A549 (cell line): ENCODE measurements at regions not wholly inside any gene's neighbourhood (a gene's known extent, or its start where the extent isn't known, plus 50 kb on each side); places are given as distances from the start of the nearest gene placed in this dataset.

Experiments used
- ATAC-seq, 2 experiments: fragments of 200-7000 bp in 1 of 2; fragments of >200 bp in 1 of 2; cut with Nextera tagmentation in 1 of 2; cut with Tn5 transposase in 1 of 2; 3 replicates each; pipeline versions ENCODE4 v1.8.0 to v1.9.1; 2018 to 2020; ENCODE audit warnings: mild to moderate bottlenecking in 1 of 2, moderate library complexity in 1 of 2
- CTCF ChIA-PET: fragments of 300-600 bp; sonication (Branson Sonifier 250); formaldehyde crosslinking; extraction: SDS; loops from one replicate; lab custom pipeline; 2021; ENCODE audit warnings: antibody characterized with exemption, inconsistent platforms; lab: Yijun Ruan, JAX
- POLR2A ChIA-PET: fragments of 350-600 bp; formaldehyde crosslinking; extraction: SDS; loops from one replicate; lab custom pipeline; 2021; ENCODE audit warnings: antibody characterized with exemption, inconsistent platforms; lab: Yijun Ruan, JAX
- DNase-seq, 2 experiments: peaks; one replicate each; pipeline versions ENCODE4 v3.0.0 to v3.0.0-alpha.2; 2011 to 2016; ENCODE audit warnings: low read depth in 1 of 2, low spot score in 1 of 2
- FAIRE-seq: peaks from 2 replicates; lab custom pipeline; 2011; peaks lifted over from hg19 to GRCh38; lab: Jason Lieb, UNC
- H3K27ac ChIP-seq, 2 experiments: fragments of >200 bp; sonication (Bioruptor Twin); formaldehyde crosslinking; 3 replicates each; pipeline ENCODE4 v1.5.1; 2016 to 2017
- H3K4me1 ChIP-seq: fragments of >200 bp; sonication (Bioruptor Twin); formaldehyde crosslinking; 3 replicates; pipeline ENCODE4 v1.6.1; 2016
- H3K4me2 ChIP-seq: fragments of >200 bp; sonication (Bioruptor Twin); formaldehyde crosslinking; 3 replicates; pipeline ENCODE4 v1.6.1; 2016
- H3K4me3 ChIP-seq: fragments of >200 bp; sonication (Bioruptor Twin); formaldehyde crosslinking; 3 replicates; pipeline ENCODE4 v1.5.1; 2016
- H3K9me3 ChIP-seq: fragments of >200 bp; sonication (Bioruptor Twin); formaldehyde crosslinking; 3 replicates; pipeline ENCODE4 v1.6.1; 2016
- BHLHE40 ChIP-seq: IDR thresholded peaks from 2 replicates; pipeline ENCODE4 v1.6.1; 2012; ENCODE audit warnings: low read depth, low read length, inconsistent platforms
- CBX2 ChIP-seq: fragments of 200-600 bp; sonication (generic); IDR thresholded peaks from 2 replicates; pipeline ENCODE4 v1.6.1; 2016; ENCODE audit warnings: low read depth, mild to moderate bottlenecking, borderline replicate concordance
- CEBPB ChIP-seq, 2 experiments: fragments of >200 bp in 1 of 2; sonication (Bioruptor Twin) in 1 of 2; formaldehyde crosslinking in 1 of 2; IDR thresholded peaks; 2 replicates each; pipeline ENCODE4 v1.6.1; 2012 to 2016
- CHD4 ChIP-seq: fragments of 200-600 bp; sonication (generic); IDR thresholded peaks from 2 replicates; pipeline ENCODE4 v1.6.1; 2016; ENCODE audit warnings: antibody characterized with exemption, mild to moderate bottlenecking, borderline replicate concordance
- E2F6 ChIP-seq: IDR thresholded peaks from 2 replicates; pipeline ENCODE4 v1.6.1; 2012; ENCODE audit warnings: low read depth, borderline replicate concordance
- ELK1 ChIP-seq: fragments of 150-350 bp; IDR thresholded peaks from 2 replicates; pipeline ENCODE4 v1.6.1; 2014; ENCODE audit warnings: low read depth, mild to moderate bottlenecking, low read length
- ESRRA ChIP-seq: fragments of 150-350 bp; IDR thresholded peaks from 2 replicates; pipeline ENCODE4 v1.6.1; 2014; ENCODE audit warnings: mild to moderate bottlenecking, low read length, borderline replicate concordance
- FOSB ChIP-seq: fragments of 250-450 bp; sonication (Bioruptor Pico); IDR thresholded peaks from 2 replicates; pipeline ENCODE4 v1.5.0; 2020; ENCODE audit warnings: mild to moderate bottlenecking, moderate library complexity
- FOXS1 ChIP-seq: fragments of 250-450 bp; sonication (Bioruptor Pico); IDR thresholded peaks from 2 replicates; pipeline ENCODE4 v1.5.0; 2020; ENCODE audit warnings: mild to moderate bottlenecking, moderate library complexity
- HES2 ChIP-seq: fragments of >200 bp; sonication (Bioruptor Twin); formaldehyde crosslinking; IDR thresholded peaks from 2 replicates; pipeline ENCODE4 v1.6.1; 2016
- HEYL ChIP-seq: fragments of 250-450 bp; sonication (Bioruptor Pico); IDR thresholded peaks from 2 replicates; pipeline ENCODE4 v1.8.0; 2021; ENCODE audit warnings: mild to moderate bottlenecking, moderate library complexity
- HOXA7 ChIP-seq: fragments of 250-450 bp; sonication (Bioruptor Pico); IDR thresholded peaks from 2 replicates; pipeline ENCODE4 v1.5.0; 2020; ENCODE audit warnings: mild to moderate bottlenecking, moderate library complexity
- JUN ChIP-seq, 2 experiments: fragments of >200 bp; sonication (Bioruptor Twin); formaldehyde crosslinking; IDR thresholded peaks; 2 replicates in 1 of 2; 3 replicates in 1 of 2; pipeline ENCODE4 v1.6.1; 2016 to 2017
- KDM1A ChIP-seq: fragments of 200-600 bp; sonication (generic); IDR thresholded peaks from 2 replicates; pipeline ENCODE4 v1.6.1; 2016; ENCODE audit warnings: low read depth, mild to moderate bottlenecking
- KDM5A ChIP-seq: fragments of 200-600 bp; sonication (generic); IDR thresholded peaks from 2 replicates; pipeline ENCODE4 v1.6.1; 2016; ENCODE audit warnings: antibody characterized with exemption, mild to moderate bottlenecking
- MAX ChIP-seq: IDR thresholded peaks from 2 replicates; pipeline ENCODE4 v1.6.1; 2012
- MAZ ChIP-seq: fragments of 150-350 bp; IDR thresholded peaks from 2 replicates; pipeline ENCODE4 v1.6.1; 2014; ENCODE audit warnings: antibody characterized with exemption, low read depth, low read length, borderline replicate concordance
- MYC ChIP-seq: IDR thresholded peaks from 2 replicates; pipeline ENCODE4 v1.6.1; 2012; ENCODE audit warnings: mild to moderate bottlenecking, inconsistent platforms, low read length, improper control_type of control experiment, borderline replicate concordance
- PHF8 ChIP-seq: fragments of 200-600 bp; sonication (generic); IDR thresholded peaks from 2 replicates; pipeline ENCODE4 v1.6.1; 2016; ENCODE audit warnings: low read depth, mild to moderate bottlenecking, antibody characterized with exemption, moderate library complexity, borderline replicate concordance
- POLR2A ChIP-seq: IDR thresholded peaks from 2 replicates; pipeline ENCODE4 v1.6.1; 2012; ENCODE audit warnings: mild to moderate bottlenecking, low read length
- RAD21 ChIP-seq, 2 experiments: fragments of >200 bp in 1 of 2; sonication (Bioruptor Twin) in 1 of 2; formaldehyde crosslinking in 1 of 2; IDR thresholded peaks in 1 of 2; conservative IDR thresholded peaks in 1 of 2; 2 replicates in 1 of 2; 3 replicates in 1 of 2; pipeline ENCODE4 v1.6.1; 2012 to 2018; ENCODE audit warnings: inconsistent platforms in 1 of 2
- RCOR1 ChIP-seq: fragments of 150-350 bp; IDR thresholded peaks from 2 replicates; pipeline ENCODE4 v1.6.1; 2014; ENCODE audit warnings: antibody characterized with exemption, low read length, low read depth
- REST ChIP-seq: fragments of 200-600 bp; sonication (generic); IDR thresholded peaks from 2 replicates; pipeline ENCODE4 v1.6.1; 2016; ENCODE audit warnings: antibody characterized with exemption, mild to moderate bottlenecking, moderate library complexity
- RNF2 ChIP-seq: fragments of 200-600 bp; sonication (generic); IDR thresholded peaks from 2 replicates; pipeline ENCODE4 v1.6.1; 2016; ENCODE audit warnings: low read depth, mild to moderate bottlenecking, antibody characterized with exemption, moderate library complexity, borderline replicate concordance
- SREBF2 ChIP-seq: fragments of 450-650 bp; IDR thresholded peaks from 2 replicates; pipeline ENCODE4 v1.6.1; 2014; ENCODE audit warnings: mild to moderate bottlenecking, moderate library complexity
- TFCP2L1 ChIP-seq: fragments of 250-450 bp; sonication (Bioruptor Pico); IDR thresholded peaks from 2 replicates; pipeline ENCODE4 v1.5.0; 2021; ENCODE audit warnings: mild to moderate bottlenecking
- TP53 ChIP-seq: fragments of 250-450 bp; sonication (Bioruptor Pico); IDR thresholded peaks from 2 replicates; pipeline ENCODE4 v1.5.0; 2021; ENCODE audit warnings: mild to moderate bottlenecking, moderate library complexity
- ZSCAN20 ChIP-seq: fragments of 250-450 bp; sonication (Bioruptor Pico); IDR thresholded peaks from 2 replicates; pipeline ENCODE4 v1.8.0; 2022; ENCODE audit warnings: mild to moderate bottlenecking, moderate library complexity
- WGBS: methylation state at CpG from one replicate; pipeline ENCODE4 v1.1.6; 2017; ENCODE audit errors: missing lambda C conversion rate; 5-methylcytosine and 5-hydroxymethylcytosine counted together

- TF ChIP-seq HES2: no peak
- no peak for TF ChIP-seq PHF8
Measured at GRCh38 chr5:158502686-158503085, 597.0 kb downstream of the EBF1 start (continued).

GRCh38 chr5:158499892-158500418 is 599.8 kb downstream of the EBF1 start:
- Histone ChIP-seq H3K9me3 (no peaks in the 10 kb centered on the region), H3K4me2 (no peak overlapping the region), H3K27ac (no peak overlapping the region), H3K4me3 (no peak overlapping the region), H3K4me1 (no peaks in the 10 kb centered on the region)
- ChIA-PET CTCF (no interaction called here), POLR2A (no interaction called here)
- TF ChIP-seq CEBPB (IDR thresholded peaks at IDR 0.05) (no peak), RAD21 (conservative IDR thresholded peaks at IDR 0.05 in 1 of 2, IDR thresholded peaks at IDR 0.05 in 1 of 2) (no peak), ESRRA (no peak), HOXA7 (CRISPR knock-in tag) (no peak), HEYL (CRISPR knock-in tag) (no peak), BHLHE40 (no peak), JUN (IDR thresholded peaks at IDR 0.05) (no peak), REST (no peak), TFCP2L1 (CRISPR knock-in tag) (no peak), ZSCAN20 (CRISPR knock-in tag) (no peak), CHD4 (no peak)
- DNase-seq: no peak
- WGBS: 32% methylated on average over 6 of the region's 6 CpGs
- no peak for ATAC-seq
- no peak for FAIRE-seq

GRCh38 chr5:158499075-158499891 is 600.4 kb downstream of the EBF1 start:
- CTCF ChIA-PET: no interaction called here
- no peak for FAIRE-seq

GRCh38 chr5:158496624-158497023 is 603.1 kb downstream of the EBF1 start:
- FAIRE-seq: no peak
- TF ChIP-seq CHD4 (no peak), FOSB (CRISPR knock-in tag) (no peak), MYC (no peak), ESRRA (no peak), HOXA7 (CRISPR knock-in tag) (no peak), RCOR1 (no peak), POLR2A (no peak), ELK1 (no peak), RNF2 (no peak), MAZ (no peak), TP53 (no peak), CBX2 (no peak), E2F6 (no peak)

More at GRCh38 chr5:158499075-158499891, 600.4 kb downstream of the EBF1 start:
- 37% methylated on average over 10 of the region's 10 CpGs for WGBS
- no peaks in the 10 kb centered on the region for H3K9me3 ChIP-seq
- TF ChIP-seq SREBF2 (no peak), MAX (no peak), KDM5A (no peak), KDM1A (no peak), FOXS1 (no peak)
- no peaks in the 10 kb centered on the region for H3K4me1 ChIP-seq
- POLR2A ChIA-PET: no interaction called here
- no peak overlapping the region for H3K4me2 ChIP-seq
- H3K4me3 ChIP-seq: no peak overlapping the region
- no peak overlapping the region for H3K27ac ChIP-seq
- ATAC-seq (no peak), DNase-seq (no peak)

More at GRCh38 chr5:158496624-158497023, 603.1 kb downstream of the EBF1 start:
- ChIA-PET CTCF (interaction anchor here (1.1 kb wide), 1 partner anchor 9 kb away, joined by 3 read pairs; no protein-coding TSS in a partner anchor), POLR2A (no interaction called here)
- Histone ChIP-seq H3K4me2 (no peak overlapping the region), H3K9me3 (no peaks in the 10 kb centered on the region), H3K4me1 (no peaks in the 10 kb centered on the region), H3K4me3 (no peak overlapping the region), H3K27ac (no peak overlapping the region)
- no peak for DNase-seq
- ATAC-seq: no peak
- WGBS: 55% methylated on average over 3 of the region's 3 CpGs
